ENCODE measurements at regions not wholly inside any gene's neighbourhood (a gene's known extent, or its start where the extent isn't known, plus 50 kb on each side); places are given as distances from the start of the nearest gene placed in this dataset.

DNA sequence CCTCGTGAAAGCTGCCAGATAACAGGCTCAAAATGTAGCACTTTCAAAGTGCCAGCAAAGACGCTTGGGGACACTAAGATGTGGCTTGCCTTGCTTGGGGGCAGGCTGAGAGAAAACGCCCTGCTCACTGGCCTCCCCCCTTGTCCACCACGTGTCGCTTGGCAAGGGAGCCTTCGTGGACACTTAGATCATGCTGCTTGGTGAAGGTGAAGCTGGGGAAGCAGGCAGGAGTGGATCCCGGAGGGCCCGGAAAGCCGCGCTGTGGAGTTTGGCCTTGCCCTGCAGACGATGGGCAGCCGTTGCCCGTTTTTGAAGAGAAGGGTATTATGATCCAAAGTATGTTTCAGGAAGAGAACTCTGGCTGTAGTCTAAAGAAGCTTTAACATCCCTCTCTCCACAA lies 53.4 kb upstream of the BDKRB2 start:
- ChIA-PET POLR2A (no interaction called here), CTCF (no interaction called here)
- Histone ChIP-seq H3K36me3 (ENCODE audit: insufficient read depth, low read length) (no peaks in the 10 kb centered on the region), H3K27ac (ENCODE audit: low read depth in 1 of 2, low read length in 2 of 2) (no peak overlapping the region), H3K4me3 (ENCODE audit: low read length) (no peak overlapping the region), H3K27me3 (ENCODE audit: control insufficient read depth in 1 of 2, insufficient read depth in 2 of 2, low read length in 2 of 2) (no peaks in the 10 kb centered on the region), H3K4me1 (ENCODE audit: insufficient read depth, low read length) (no peaks in the 10 kb centered on the region), H3K9me3 (ENCODE audit: control insufficient read depth in 1 of 2, insufficient read depth in 1 of 2, low read length in 2 of 2) (peaks cover 0 to 4% of the 10 kb centered on the region in 2 experiments)
- DNase-seq, result no peak
- H3K27me3 Mint-ChIP-seq, result no peaks in the 10 kb centered on the region
- TF ChIP-seq, protein P1, sequence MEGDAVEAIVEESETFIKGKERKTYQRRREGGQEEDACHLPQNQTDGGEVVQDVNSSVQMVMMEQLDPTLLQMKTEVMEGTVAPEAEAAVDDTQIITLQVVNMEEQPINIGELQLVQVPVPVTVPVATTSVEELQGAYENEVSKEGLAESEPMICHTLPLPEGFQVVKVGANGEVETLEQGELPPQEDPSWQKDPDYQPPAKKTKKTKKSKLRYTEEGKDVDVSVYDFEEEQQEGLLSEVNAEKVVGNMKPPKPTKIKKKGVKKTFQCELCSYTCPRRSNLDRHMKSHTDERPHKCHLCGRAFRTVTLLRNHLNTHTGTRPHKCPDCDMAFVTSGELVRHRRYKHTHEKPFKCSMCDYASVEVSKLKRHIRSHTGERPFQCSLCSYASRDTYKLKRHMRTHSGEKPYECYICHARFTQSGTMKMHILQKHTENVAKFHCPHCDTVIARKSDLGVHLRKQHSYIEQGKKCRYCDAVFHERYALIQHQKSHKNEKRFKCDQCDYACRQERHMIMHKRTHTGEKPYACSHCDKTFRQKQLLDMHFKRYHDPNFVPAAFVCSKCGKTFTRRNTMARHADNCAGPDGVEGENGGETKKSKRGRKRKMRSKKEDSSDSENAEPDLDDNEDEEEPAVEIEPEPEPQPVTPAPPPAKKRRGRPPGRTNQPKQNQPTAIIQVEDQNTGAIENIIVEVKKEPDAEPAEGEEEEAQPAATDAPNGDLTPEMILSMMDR (IDR thresholded peaks at IDR 0.05), result no peak
- H3K27ac Mint-ChIP-seq, result no peak overlapping the region
- no peaks in the 10 kb centered on the region for H3K36me3 Mint-ChIP-seq (ENCODE audit: low read depth)
- H3K4me1 Mint-ChIP-seq (ENCODE audit: low read depth), result no peaks in the 10 kb centered on the region
- no peak for ATAC-seq (ENCODE audit: poor library complexity)
- no peaks in the 10 kb centered on the region for H3K9me3 Mint-ChIP-seq
- H3K4me3 Mint-ChIP-seq, result no peak overlapping the region
- intact Hi-C loops (cut with DNase I, micrococcal nuclease), result no loop called here

DNA sequence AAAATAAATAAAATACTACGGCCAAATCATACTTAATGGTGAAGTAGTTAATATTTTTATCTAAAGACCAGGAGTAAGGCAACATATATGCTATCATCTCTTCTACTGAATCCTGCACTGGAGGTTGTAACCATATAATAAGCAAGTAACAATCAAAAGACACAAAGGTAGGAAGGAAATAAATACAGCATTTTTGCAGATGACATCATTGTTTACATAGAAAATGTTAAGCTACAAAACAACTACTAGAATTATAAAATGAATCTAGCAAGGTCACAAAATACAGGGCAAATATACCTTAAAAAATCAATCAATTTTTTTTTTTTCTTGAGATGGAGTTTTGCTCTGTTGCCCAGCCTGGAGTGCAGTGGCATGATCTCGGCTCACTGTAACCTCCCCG lies 51.6 kb upstream of the BDKRB2 start:
- Mint-ChIP-seq H3K27me3 (no peaks in the 10 kb centered on the region), H3K4me1 (ENCODE audit: low read depth) (no peaks in the 10 kb centered on the region), H3K36me3 (ENCODE audit: low read depth) (no peaks in the 10 kb centered on the region), H3K4me3 (no peak overlapping the region), H3K9me3 (no peaks in the 10 kb centered on the region), H3K27ac (no peak overlapping the region)
- no peaks in the 10 kb centered on the region for H3K27me3 ChIP-seq (ENCODE audit: control insufficient read depth in 1 of 2, insufficient read depth in 2 of 2, low read length in 2 of 2)
- H3K9me3 ChIP-seq (ENCODE audit: control insufficient read depth in 1 of 2, insufficient read depth in 1 of 2, low read length in 2 of 2), result peaks cover 0 to 4% of the 10 kb centered on the region in 2 experiments
- intact Hi-C loops (cut with DNase I, micrococcal nuclease), result no loop called here
- H3K4me3 ChIP-seq (ENCODE audit: low read length), result no peak overlapping the region
- H3K4me1 ChIP-seq (ENCODE audit: insufficient read depth, low read length), result no peaks in the 10 kb centered on the region
- DNase-seq (no peak), ATAC-seq (ENCODE audit: poor library complexity) (no peak)
- TF ChIP-seq, protein P1 (IDR thresholded peaks at IDR 0.05), result no peak
- no peaks in the 10 kb centered on the region for H3K36me3 ChIP-seq (ENCODE audit: insufficient read depth, low read length)
- H3K27ac ChIP-seq (ENCODE audit: low read depth in 1 of 2, low read length in 2 of 2), result no peak overlapping the region
- ChIA-PET POLR2A (interaction anchor here (0.6 kb wide), 1 partner anchor 36 kb away, joined by 3 read pairs; no protein-coding TSS in a partner anchor), CTCF (no interaction called here)
